DND-41 (cell line): ENCODE measurements at regions not wholly inside any gene's neighbourhood (a gene's known extent, or its start where the extent isn't known, plus 50 kb on each side); places are given as distances from the start of the nearest gene placed in this dataset.

Experiments used
- EZH2 ChIP-seq: IDR thresholded peaks from 3 replicates; pipeline ENCODE4 v1.6.1; 2012; ENCODE audit warnings: borderline replicate concordance, low read depth, mild to moderate bottlenecking, moderate library complexity, low read length, inconsistent platforms; ENCODE audit not compliant: severe bottlenecking
- TF ChIP-seq, protein P1 (sequence below): IDR thresholded peaks from 2 replicates; pipeline ENCODE4 v1.5.1; 2012; ENCODE audit warnings: borderline replicate concordance, low read length, moderate library complexity, mild to moderate bottlenecking; ENCODE audit not compliant: poor library complexity, severe bottlenecking; ENCODE audit errors: extremely low read depth

DNA sequence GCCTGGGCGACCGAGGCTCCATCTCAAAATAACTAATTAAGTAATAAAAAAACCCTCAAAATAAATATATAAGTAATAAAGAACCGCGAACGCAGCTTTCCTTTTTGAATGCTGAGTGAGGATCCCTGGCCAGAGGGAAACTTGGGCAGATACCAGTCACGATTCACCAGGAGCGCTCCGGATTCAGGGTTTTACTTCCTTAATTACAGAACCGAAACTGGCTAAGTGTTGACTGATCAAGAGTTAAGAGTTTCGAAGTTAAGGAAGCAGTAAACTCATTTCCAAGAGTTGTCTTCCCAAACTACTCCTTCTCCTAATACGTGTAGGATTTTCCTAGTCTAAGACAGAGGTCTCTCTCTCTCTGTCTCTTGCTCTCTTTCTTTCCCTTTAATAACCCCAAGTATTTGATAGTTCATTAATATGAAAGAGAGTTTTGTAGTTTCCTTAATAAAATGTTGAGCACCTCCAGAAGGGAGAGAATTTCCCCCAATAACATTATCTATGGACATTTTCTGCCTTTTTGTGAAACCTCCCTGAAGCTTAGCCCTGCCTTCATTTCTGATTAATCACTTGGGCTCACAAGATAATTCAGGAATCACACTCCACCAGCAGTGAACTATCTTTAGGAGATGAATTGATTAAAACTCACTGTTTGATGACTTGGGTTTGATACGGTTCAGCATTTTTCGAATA lies 61.4 kb upstream of the ZNF217 start:
- TF ChIP-seq EZH2: no peak
- TF ChIP-seq, protein P1, sequence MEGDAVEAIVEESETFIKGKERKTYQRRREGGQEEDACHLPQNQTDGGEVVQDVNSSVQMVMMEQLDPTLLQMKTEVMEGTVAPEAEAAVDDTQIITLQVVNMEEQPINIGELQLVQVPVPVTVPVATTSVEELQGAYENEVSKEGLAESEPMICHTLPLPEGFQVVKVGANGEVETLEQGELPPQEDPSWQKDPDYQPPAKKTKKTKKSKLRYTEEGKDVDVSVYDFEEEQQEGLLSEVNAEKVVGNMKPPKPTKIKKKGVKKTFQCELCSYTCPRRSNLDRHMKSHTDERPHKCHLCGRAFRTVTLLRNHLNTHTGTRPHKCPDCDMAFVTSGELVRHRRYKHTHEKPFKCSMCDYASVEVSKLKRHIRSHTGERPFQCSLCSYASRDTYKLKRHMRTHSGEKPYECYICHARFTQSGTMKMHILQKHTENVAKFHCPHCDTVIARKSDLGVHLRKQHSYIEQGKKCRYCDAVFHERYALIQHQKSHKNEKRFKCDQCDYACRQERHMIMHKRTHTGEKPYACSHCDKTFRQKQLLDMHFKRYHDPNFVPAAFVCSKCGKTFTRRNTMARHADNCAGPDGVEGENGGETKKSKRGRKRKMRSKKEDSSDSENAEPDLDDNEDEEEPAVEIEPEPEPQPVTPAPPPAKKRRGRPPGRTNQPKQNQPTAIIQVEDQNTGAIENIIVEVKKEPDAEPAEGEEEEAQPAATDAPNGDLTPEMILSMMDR: no peak
